NT2/D1 (cell line): ENCODE measurements at regions not wholly inside any gene's neighbourhood (a gene's known extent, or its start where the extent isn't known, plus 50 kb on each side); places are given as distances from the start of the nearest gene placed in this dataset.

ENCODE experiments used
- SUZ12 ChIP-seq: IDR thresholded peaks from 2 replicates; pipeline ENCODE4 v1.6.1; 2011; ENCODE audit not compliant: insufficient read length, insufficient read depth; ENCODE audit errors: extremely low read depth
- YY1 ChIP-seq: IDR thresholded peaks from 2 replicates; pipeline ENCODE4 v1.6.1; 2011; ENCODE audit not compliant: insufficient read length, insufficient read depth
- ZNF274 ChIP-seq: IDR thresholded peaks from 2 replicates; pipeline ENCODE4 v1.6.1; 2011; ENCODE audit warnings: mild to moderate bottlenecking, low read depth, low read length

GRCh38 chr16:80226499-80226898 lies 314.3 kb upstream of the DYNLRB2 start:
- TF ChIP-seq ZNF274 (no peak), SUZ12 (no peak), YY1 (no peak)
